ENCODE measurements at regions not wholly inside any gene's neighbourhood (a gene's known extent, or its start where the extent isn't known, plus 50 kb on each side); places are given as distances from the start of the nearest gene placed in this dataset.

- TF ChIP-seq, protein P1, sequence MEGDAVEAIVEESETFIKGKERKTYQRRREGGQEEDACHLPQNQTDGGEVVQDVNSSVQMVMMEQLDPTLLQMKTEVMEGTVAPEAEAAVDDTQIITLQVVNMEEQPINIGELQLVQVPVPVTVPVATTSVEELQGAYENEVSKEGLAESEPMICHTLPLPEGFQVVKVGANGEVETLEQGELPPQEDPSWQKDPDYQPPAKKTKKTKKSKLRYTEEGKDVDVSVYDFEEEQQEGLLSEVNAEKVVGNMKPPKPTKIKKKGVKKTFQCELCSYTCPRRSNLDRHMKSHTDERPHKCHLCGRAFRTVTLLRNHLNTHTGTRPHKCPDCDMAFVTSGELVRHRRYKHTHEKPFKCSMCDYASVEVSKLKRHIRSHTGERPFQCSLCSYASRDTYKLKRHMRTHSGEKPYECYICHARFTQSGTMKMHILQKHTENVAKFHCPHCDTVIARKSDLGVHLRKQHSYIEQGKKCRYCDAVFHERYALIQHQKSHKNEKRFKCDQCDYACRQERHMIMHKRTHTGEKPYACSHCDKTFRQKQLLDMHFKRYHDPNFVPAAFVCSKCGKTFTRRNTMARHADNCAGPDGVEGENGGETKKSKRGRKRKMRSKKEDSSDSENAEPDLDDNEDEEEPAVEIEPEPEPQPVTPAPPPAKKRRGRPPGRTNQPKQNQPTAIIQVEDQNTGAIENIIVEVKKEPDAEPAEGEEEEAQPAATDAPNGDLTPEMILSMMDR (IDR thresholded peaks at IDR 0.05; ENCODE audit: extremely low read depth, missing control alignments) = no peak
- no peak for DNase-seq (ENCODE audit: low spot score)
These were observed 249.6 kb downstream of the MSRB3 start for GRCh38 chr12:65528127-65528526.

DNA sequence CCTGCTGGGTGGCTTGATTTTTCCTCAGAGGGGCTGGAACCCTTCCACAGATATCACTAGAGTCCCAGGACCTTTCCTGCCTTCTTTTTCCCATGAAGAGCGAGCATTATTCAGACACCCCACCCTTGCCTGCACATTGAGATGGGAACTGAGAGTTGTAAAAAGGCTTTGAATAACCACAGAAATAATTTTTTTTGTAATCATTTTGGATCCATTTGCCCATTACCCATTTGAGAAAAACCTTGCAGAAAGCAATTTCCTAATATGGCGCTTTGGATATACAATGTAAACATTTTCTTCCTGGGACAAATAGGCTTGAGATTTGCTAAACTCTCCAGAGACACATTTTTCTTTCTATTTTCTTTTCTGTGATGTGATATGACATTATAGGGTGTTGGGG is 250.6 kb downstream of the MSRB3 start:
- TF ChIP-seq, protein P1 (IDR thresholded peaks at IDR 0.05; ENCODE audit: extremely low read depth, missing control alignments) = no peak
- no peak for DNase-seq (ENCODE audit: low spot score)

DNA sequence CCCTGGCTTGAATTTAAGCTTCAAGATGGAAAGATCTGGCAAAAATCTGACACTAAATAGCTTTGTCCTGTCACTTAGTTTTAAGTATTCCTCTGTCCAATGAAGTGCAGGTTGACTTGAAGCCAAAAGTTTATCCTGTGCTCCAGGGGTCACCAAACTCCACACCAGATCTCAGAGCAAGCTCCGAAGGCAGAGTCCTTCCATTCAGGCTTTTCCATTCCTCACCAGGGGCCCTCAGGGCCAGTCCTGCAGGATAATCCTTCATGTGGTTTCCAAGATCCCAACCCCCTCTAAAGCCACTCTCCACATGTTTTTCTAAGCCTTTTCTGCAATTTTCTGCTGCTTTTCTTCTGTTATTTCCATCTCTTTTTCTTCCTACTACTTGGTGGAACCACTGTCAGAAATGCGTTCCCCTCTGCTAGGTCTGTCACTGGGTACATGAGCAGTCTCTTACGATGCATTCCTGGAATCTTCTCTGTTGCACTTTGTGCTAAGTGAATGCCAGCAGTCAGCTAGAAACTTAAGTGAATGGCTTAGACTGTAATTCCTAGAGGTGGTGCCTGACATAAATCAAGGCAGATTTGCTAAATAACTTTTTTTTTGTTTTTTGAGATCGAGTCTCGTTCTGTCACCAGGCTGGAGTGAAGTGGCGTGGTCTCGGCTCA is 251.4 kb downstream of the MSRB3 start:
- no peak for DNase-seq (ENCODE audit: low spot score)
- TF ChIP-seq, protein P1 (IDR thresholded peaks at IDR 0.05; ENCODE audit: extremely low read depth, missing control alignments) = no peak

- TF ChIP-seq, protein P1 (IDR thresholded peaks at IDR 0.05; ENCODE audit: extremely low read depth, missing control alignments) = no peak
- DNase-seq (ENCODE audit: low spot score) = no peak
These were observed 253.7 kb downstream of the MSRB3 start for GRCh38 chr12:65532162-65532561.

- TF ChIP-seq, protein P1 (IDR thresholded peaks at IDR 0.05; ENCODE audit: extremely low read depth, missing control alignments) = no peak
- DNase-seq (ENCODE audit: low spot score) = no peak
These were observed 254.3 kb downstream of the MSRB3 start for GRCh38 chr12:65532764-65533163.

DNA sequence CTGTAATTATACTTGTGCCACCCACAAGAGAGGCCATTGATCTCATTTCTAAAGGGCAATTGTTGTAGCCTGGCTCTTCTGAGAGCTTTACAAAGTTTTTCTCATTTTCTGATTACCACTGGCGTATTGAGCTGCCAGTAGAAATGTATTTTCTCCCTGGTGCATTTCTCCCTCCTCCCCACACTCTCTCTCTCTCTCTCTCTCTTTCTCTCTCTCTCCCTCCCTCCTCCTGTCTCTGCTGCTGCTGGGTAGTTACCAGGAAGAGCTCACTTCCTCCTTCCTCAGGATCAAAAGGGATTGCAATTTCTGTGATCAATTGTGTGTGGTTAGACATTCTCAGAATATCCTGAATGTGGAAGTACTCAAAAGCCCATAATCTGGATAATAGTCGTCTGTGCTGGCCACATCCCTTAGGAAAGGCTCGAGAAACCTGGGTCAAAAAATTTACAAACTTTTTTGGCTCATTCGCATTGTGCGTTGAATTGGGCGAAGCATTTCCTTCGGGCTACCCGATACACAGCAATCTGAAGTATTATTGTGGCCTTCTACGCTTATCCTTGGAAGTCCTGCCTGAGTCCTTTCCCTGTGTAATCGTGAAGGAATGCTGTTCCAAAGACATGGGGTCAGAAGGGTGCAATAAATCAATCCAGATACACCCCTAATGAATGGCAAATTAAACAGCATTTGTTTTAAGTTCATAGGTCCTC is 254.8 kb downstream of the MSRB3 start:
- TF ChIP-seq, protein P1 (IDR thresholded peaks at IDR 0.05; ENCODE audit: extremely low read depth, missing control alignments) = no peak
- DNase-seq (ENCODE audit: low spot score) = no peak

DNA sequence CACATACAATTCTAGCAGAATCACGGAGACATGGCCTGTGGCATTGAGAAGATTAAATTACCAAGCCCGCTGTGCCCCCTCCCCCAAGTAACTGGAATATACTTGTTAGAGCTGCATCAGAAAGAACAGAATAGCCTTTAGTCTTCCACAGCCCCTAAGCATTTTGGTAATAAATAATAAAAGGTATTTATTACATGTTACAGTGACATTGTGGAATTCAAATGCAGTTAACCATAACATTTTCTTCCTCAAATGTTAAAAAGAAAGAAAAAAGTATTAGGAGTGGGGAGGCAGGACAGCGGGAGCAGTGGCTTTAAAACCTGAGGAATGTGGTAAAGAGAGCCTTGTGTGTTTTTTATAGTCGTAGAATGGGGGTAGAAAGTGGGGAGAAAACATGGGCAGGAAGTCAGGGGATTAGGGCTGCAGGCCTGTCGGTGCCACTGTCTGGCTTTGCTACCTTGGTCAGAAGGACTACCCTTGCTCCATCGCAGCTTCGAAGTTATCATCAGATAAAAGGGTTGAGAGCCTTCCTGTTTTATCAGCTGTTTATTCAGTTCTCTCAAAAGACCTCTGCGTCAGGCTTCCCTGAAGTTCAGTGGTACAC is 255.9 kb downstream of the MSRB3 start:
- TF ChIP-seq, protein P1 (IDR thresholded peaks at IDR 0.05; ENCODE audit: extremely low read depth, missing control alignments) = no peak
- no peak for DNase-seq (ENCODE audit: low spot score)
